GM12873 (cell line): ENCODE measurements at regions not wholly inside any gene's neighbourhood (a gene's known extent, or its start where the extent isn't known, plus 50 kb on each side); places are given as distances from the start of the nearest gene placed in this dataset.

ENCODE experiments used
- TF ChIP-seq, protein P1 (sequence below): IDR thresholded peaks from 2 replicates; pipeline ENCODE4 v1.5.1; 2012; ENCODE audit warnings: low read depth, mild to moderate bottlenecking, moderate library complexity, low read length, control low read depth; ENCODE audit not compliant: insufficient read depth; ENCODE audit errors: missing control alignments

GRCh38 chr6:53984581-53984980 lies 126.7 kb upstream of the MLIP start:
- TF ChIP-seq, protein P1, sequence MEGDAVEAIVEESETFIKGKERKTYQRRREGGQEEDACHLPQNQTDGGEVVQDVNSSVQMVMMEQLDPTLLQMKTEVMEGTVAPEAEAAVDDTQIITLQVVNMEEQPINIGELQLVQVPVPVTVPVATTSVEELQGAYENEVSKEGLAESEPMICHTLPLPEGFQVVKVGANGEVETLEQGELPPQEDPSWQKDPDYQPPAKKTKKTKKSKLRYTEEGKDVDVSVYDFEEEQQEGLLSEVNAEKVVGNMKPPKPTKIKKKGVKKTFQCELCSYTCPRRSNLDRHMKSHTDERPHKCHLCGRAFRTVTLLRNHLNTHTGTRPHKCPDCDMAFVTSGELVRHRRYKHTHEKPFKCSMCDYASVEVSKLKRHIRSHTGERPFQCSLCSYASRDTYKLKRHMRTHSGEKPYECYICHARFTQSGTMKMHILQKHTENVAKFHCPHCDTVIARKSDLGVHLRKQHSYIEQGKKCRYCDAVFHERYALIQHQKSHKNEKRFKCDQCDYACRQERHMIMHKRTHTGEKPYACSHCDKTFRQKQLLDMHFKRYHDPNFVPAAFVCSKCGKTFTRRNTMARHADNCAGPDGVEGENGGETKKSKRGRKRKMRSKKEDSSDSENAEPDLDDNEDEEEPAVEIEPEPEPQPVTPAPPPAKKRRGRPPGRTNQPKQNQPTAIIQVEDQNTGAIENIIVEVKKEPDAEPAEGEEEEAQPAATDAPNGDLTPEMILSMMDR: no peak

GRCh38 chr6:53985366-53985765 lies 125.9 kb upstream of the MLIP start:
- TF ChIP-seq, protein P1: no peak

- TF ChIP-seq, protein P1: peak; percentile 58
These were observed 125.0 kb upstream of the MLIP start for GRCh38 chr6:53986165-53986720.

GRCh38 chr6:53986721-53987521 lies 124.3 kb upstream of the MLIP start:
- TF ChIP-seq, protein P1: no peak

DNA sequence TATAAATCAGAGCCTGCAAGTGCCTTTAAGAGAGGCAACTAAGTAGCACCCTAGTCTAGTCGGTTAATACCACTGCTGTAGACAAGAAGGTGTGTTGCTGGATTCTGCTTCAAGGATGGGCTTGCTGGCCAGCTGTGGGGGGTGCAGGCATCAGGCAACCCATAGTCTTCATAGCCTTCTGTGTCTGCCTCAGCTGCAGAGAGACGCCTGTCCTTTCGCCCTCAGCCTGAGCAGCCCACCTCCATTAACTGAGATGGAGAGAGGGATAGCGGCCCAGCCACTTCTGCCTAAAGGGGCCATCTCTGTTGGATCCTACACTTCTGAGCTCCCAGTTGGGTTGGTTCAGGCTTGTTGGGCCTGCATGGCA lies 123.7 kb upstream of the MLIP start:
- TF ChIP-seq, protein P1: no peak

- TF ChIP-seq, protein P1: no peak
These were observed 121.7 kb upstream of the MLIP start for GRCh38 chr6:53989504-53989903.

GRCh38 chr6:53992522-53992921 lies 118.7 kb upstream of the MLIP start:
- TF ChIP-seq, protein P1: no peak
